Vagina (tissue), 2 donors: ENCODE measurements at regions not wholly inside any gene's neighbourhood (a gene's known extent, or its start where the extent isn't known, plus 50 kb on each side); places are given as distances from the start of the nearest gene placed in this dataset.

Experiments used
- CTCF ChIP-seq, 3 experiments: fragments of 450-650 bp in 2 of 3; fragments of 200-600 bp in 1 of 3; sonication (generic) in 1 of 3; IDR thresholded peaks; one replicate each; pipeline ENCODE4 v1.5.1; 2017 to 2019; ENCODE audit warnings: antibody characterized with exemption in 3 of 3, mild to moderate bottlenecking in 2 of 3, moderate library complexity in 2 of 3
- POLR2A ChIP-seq, 2 donors: fragments of 450-650 bp; IDR thresholded peaks; one replicate each; pipeline ENCODE4 v1.6.1; 2017; ENCODE audit warnings: antibody characterized with exemption in 2 of 2, mild to moderate bottlenecking in 2 of 2, moderate library complexity in 2 of 2

GRCh38 chr7:96484091-96484490 is 162.2 kb upstream of the SLC25A13 start:
- TF ChIP-seq CTCF (IDR thresholded peaks at IDR 0.05) (no peak), POLR2A (IDR thresholded peaks at IDR 0.05) (no peak)
